ENCODE measurements at regions not wholly inside any gene's neighbourhood (a gene's known extent, or its start where the extent isn't known, plus 50 kb on each side); places are given as distances from the start of the nearest gene placed in this dataset.
"Not testable (repeated sequence)": the region's sequence is repeated elsewhere in the genome, so short reads cannot be mapped to it uniquely, and the experiment has no call there.

DNA sequence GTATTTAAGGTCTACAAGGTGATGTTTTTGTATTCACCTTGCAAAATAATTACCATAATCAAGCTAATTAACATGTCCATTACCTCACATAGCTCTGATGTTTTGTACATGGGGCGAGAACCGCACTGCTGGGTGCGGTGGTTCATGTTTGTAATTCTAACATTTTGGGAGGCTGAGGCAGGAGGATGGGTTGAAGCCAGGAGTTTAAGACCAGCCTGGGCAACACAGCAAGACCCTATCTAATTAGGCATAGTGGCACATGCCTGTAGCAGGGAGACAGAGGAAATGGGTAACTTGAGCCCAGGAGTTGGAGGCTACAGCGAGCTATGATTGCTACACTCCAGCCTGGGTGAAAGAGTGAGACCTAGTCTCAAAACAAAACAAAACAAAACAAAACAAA is 248.2 kb upstream of the NSMCE3 start:
- no peak overlapping the region for H3K9ac ChIP-seq
- no peak overlapping the region for H3K27ac ChIP-seq
- H3K36me3 ChIP-seq: no peaks in the 10 kb centered on the region
- no peak for DNase-seq (ENCODE audit: low spot score)
- H3K79me2 ChIP-seq (ENCODE audit: low read depth): no peaks in the 10 kb centered on the region
- H4K20me1 ChIP-seq (ENCODE audit: low read depth): no peaks in the 10 kb centered on the region
- Mint-ChIP-seq H3K4me1 (no peaks in the 10 kb centered on the region), H3K27ac (no peak overlapping the region), H3K36me3 (no peaks in the 10 kb centered on the region), H3K27me3 (ENCODE audit: insufficient read depth, low read depth) (peaks cover 6% of the 10 kb centered on the region), H3K9me3 (peaks cover 8% of the 10 kb centered on the region), H3K4me3 (no peak overlapping the region)
- H3K4me2 ChIP-seq: no peak overlapping the region
- H3K9me3 ChIP-seq (ENCODE audit: low read depth): no peaks in the 10 kb centered on the region
- no peak overlapping the region for H2AFZ ChIP-seq (replicated peaks)
- no peaks in the 10 kb centered on the region for H3F3A ChIP-seq (ENCODE audit: low read depth)
- TF ChIP-seq EZH2 (IDR thresholded peaks at IDR 0.05) (no peak), EZH2phosphoT487 (IDR thresholded peaks at IDR 0.05) (no peak)
- H3K4me1 ChIP-seq: no peaks in the 10 kb centered on the region
- no peak overlapping the region for H3K4me3 ChIP-seq
- no peaks in the 10 kb centered on the region for H3K27me3 ChIP-seq

DNA sequence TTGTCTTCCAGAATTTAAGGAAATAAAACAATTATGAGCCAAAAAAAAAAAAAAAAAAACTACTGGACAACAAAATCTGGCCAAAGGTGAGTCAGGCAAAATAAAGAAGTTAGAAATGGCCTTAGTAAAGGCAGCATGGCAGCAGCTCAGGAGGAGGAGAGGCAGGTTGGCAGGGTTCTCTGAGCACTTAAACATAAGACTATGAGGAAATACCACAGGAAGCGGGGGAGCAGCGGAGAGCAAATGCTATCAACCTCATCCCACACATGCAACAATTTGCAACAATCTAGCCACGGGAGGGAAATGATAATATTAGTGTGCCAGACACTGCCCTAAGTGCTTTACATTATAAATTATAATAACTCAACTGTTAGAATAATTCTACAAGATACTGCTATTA is 247.3 kb upstream of the NSMCE3 start:
- Histone ChIP-seq H2AFZ (replicated peaks) (no peak overlapping the region), H4K20me1 (ENCODE audit: low read depth) (no peaks in the 10 kb centered on the region), H3K79me2 (ENCODE audit: low read depth) (no peaks in the 10 kb centered on the region), H3F3A (ENCODE audit: low read depth) (no peaks in the 10 kb centered on the region), H3K27me3 (no peaks in the 10 kb centered on the region), H3K36me3 (no peaks in the 10 kb centered on the region), H3K27ac (no peak overlapping the region), H3K4me1 (no peaks in the 10 kb centered on the region), H3K4me2 (no peak overlapping the region), H3K4me3 (no peak overlapping the region), H3K9ac (no peak overlapping the region), H3K9me3 (ENCODE audit: low read depth) (no peaks in the 10 kb centered on the region)
- TF ChIP-seq EZH2phosphoT487 (IDR thresholded peaks at IDR 0.05) (no peak), EZH2 (IDR thresholded peaks at IDR 0.05) (no peak)
- TF ChIP-seq, protein P1, sequence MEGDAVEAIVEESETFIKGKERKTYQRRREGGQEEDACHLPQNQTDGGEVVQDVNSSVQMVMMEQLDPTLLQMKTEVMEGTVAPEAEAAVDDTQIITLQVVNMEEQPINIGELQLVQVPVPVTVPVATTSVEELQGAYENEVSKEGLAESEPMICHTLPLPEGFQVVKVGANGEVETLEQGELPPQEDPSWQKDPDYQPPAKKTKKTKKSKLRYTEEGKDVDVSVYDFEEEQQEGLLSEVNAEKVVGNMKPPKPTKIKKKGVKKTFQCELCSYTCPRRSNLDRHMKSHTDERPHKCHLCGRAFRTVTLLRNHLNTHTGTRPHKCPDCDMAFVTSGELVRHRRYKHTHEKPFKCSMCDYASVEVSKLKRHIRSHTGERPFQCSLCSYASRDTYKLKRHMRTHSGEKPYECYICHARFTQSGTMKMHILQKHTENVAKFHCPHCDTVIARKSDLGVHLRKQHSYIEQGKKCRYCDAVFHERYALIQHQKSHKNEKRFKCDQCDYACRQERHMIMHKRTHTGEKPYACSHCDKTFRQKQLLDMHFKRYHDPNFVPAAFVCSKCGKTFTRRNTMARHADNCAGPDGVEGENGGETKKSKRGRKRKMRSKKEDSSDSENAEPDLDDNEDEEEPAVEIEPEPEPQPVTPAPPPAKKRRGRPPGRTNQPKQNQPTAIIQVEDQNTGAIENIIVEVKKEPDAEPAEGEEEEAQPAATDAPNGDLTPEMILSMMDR (IDR thresholded peaks at IDR 0.05): no peak
- H3K36me3 Mint-ChIP-seq: no peaks in the 10 kb centered on the region
- no peaks in the 10 kb centered on the region for H3K4me1 Mint-ChIP-seq
- DNase-seq (ENCODE audit: low spot score): no peak
- no peak overlapping the region for H3K27ac Mint-ChIP-seq
- peaks cover 8% of the 10 kb centered on the region for H3K9me3 Mint-ChIP-seq
- H3K4me3 Mint-ChIP-seq: no peak overlapping the region
- peaks cover 6% of the 10 kb centered on the region for H3K27me3 Mint-ChIP-seq (ENCODE audit: insufficient read depth, low read depth)

DNA sequence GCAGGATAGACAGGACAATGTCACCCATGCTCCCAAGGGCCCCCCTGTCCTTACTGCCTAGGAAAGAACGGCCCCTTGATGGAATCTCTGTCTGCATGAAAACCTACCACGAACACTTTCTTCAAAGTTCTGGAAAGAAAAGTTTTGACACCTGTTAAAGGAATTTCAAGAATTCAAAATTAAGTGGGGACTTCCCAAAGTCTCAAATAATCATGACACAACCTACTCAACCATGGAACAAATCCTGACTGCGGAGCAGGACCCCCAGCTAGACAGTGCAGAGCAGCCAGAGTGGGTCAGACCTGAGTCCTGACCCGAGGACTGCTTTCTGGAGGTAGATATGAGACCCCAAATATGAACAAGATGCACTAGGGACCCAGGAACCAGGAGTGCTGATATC is 245.3 kb upstream of the NSMCE3 start:
- H3K27ac ChIP-seq: no peak overlapping the region
- no peak overlapping the region for H3K4me2 ChIP-seq
- no peaks in the 10 kb centered on the region for H3K9me3 ChIP-seq (ENCODE audit: low read depth)
- no peak overlapping the region for H2AFZ ChIP-seq (replicated peaks)
- no peaks in the 10 kb centered on the region for H3K4me1 ChIP-seq
- H3K27me3 Mint-ChIP-seq (ENCODE audit: insufficient read depth, low read depth): peaks cover 5% of the 10 kb centered on the region
- H3K4me3 ChIP-seq: no peak overlapping the region
- no peak overlapping the region for H3K9ac ChIP-seq
- H3K9me3 Mint-ChIP-seq: peaks cover 11% of the 10 kb centered on the region
- no peaks in the 10 kb centered on the region for H3K27me3 ChIP-seq
- no peaks in the 10 kb centered on the region for H3K4me1 Mint-ChIP-seq
- H3K4me3 Mint-ChIP-seq: no peak overlapping the region
- H4K20me1 ChIP-seq (ENCODE audit: low read depth): no peaks in the 10 kb centered on the region
- H3K79me2 ChIP-seq (ENCODE audit: low read depth): no peaks in the 10 kb centered on the region
- no peak overlapping the region for H3K27ac Mint-ChIP-seq
- no peaks in the 10 kb centered on the region for H3K36me3 ChIP-seq
- no peaks in the 10 kb centered on the region for H3F3A ChIP-seq (ENCODE audit: low read depth)
- no peak for TF ChIP-seq EZH2phosphoT487 (IDR thresholded peaks at IDR 0.05)
- TF ChIP-seq EZH2 (IDR thresholded peaks at IDR 0.05): no peak
- TF ChIP-seq, protein P1 (IDR thresholded peaks at IDR 0.05): no peak
- DNase-seq (ENCODE audit: low spot score): no peak
- peaks cover 1% of the 10 kb centered on the region for H3K36me3 Mint-ChIP-seq

DNA sequence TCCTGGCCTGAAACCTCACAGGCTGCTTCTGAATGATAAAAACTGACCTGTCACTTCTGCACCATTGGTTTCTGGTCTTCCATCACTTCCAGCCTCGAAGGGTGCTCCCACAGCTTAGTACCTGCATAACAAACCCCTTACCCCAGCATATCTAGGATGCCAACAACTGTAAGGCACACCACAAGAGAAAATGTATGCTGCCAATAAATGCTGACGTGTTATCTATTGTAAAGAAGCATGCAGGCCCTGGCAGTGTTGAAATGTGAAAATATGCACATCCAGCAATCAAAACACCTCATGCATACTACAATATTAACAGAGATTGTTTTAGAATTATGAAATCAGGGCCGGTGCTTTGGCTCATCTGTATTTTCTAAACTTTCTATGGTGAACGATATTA is 242.0 kb upstream of the NSMCE3 start:
- H3K36me3 ChIP-seq: no peaks in the 10 kb centered on the region
- H3K27ac ChIP-seq: no peak overlapping the region
- no peaks in the 10 kb centered on the region for H4K20me1 ChIP-seq (ENCODE audit: low read depth)
- no peaks in the 10 kb centered on the region for H3K27me3 ChIP-seq
- Mint-ChIP-seq H3K36me3 (peaks cover 1% of the 10 kb centered on the region), H3K4me3 (no peak overlapping the region), H3K27ac (no peak overlapping the region), H3K9me3 (peaks cover 31% of the 10 kb centered on the region), H3K4me1 (no peaks in the 10 kb centered on the region), H3K27me3 (ENCODE audit: insufficient read depth, low read depth) (peaks cover 6% of the 10 kb centered on the region)
- TF ChIP-seq, protein P1 (IDR thresholded peaks at IDR 0.05): no peak
- no peak for TF ChIP-seq EZH2 (IDR thresholded peaks at IDR 0.05)
- no peak for DNase-seq (ENCODE audit: low spot score)
- H3K4me3 ChIP-seq: no peak overlapping the region
- H3K4me1 ChIP-seq: no peaks in the 10 kb centered on the region
- no peak overlapping the region for H3K9ac ChIP-seq
- no peaks in the 10 kb centered on the region for H3K79me2 ChIP-seq (ENCODE audit: low read depth)
- H2AFZ ChIP-seq (replicated peaks): no peak overlapping the region
- no peaks in the 10 kb centered on the region for H3K9me3 ChIP-seq (ENCODE audit: low read depth)
- no peak overlapping the region for H3K4me2 ChIP-seq
- H3F3A ChIP-seq (ENCODE audit: low read depth): no peaks in the 10 kb centered on the region

DNA sequence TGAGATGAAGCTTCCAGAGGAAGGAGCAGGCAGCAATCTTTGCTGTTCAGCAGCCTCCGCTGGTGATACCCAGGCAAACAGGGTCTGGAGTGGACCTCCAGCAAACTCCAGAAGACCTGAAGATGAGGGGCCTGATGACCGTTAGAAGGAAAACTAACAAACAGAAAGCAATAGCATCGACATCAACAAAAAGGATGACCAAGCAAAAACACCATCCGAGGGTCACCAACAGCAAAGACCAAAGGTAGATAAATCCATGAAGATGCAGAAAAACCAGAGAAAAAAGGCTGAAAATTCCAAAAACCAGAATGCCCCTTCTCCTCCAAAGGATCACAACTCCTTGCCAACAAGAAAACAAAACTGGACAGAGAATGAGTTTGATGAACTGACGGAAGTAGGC is 235.9 kb upstream of the NSMCE3 start:
- H3K4me1 Mint-ChIP-seq: not testable (repeated sequence)

More for the DNA sequence above, 235.9 kb upstream of the NSMCE3 start:
- H3K9me3 Mint-ChIP-seq: peaks cover 42% of the 10 kb centered on the region
- not testable (repeated sequence) for H3K4me1 ChIP-seq; DNase-seq (ENCODE audit: low spot score); H3K36me3 Mint-ChIP-seq; H4K20me1 ChIP-seq (ENCODE audit: low read depth); H3K79me2 ChIP-seq (ENCODE audit: low read depth); H3K4me3 Mint-ChIP-seq; H2AFZ ChIP-seq (replicated peaks); H3K27ac ChIP-seq; H3K4me2 ChIP-seq; H3F3A ChIP-seq (ENCODE audit: low read depth); H3K4me3 ChIP-seq; H3K27ac Mint-ChIP-seq; H3K27me3 Mint-ChIP-seq (ENCODE audit: insufficient read depth, low read depth); H3K36me3 ChIP-seq; H3K27me3 ChIP-seq; H3K9ac ChIP-seq; H3K9me3 ChIP-seq (ENCODE audit: low read depth)
